ENCODE measurements at regions not wholly inside any gene's neighbourhood (a gene's known extent, or its start where the extent isn't known, plus 50 kb on each side); places are given as distances from the start of the nearest gene placed in this dataset.

GRCh38 chr9:109914280-109915027, 134.5 kb downstream of the PALM2AKAP2 start:
- TF ChIP-seq CTCF (IDR thresholded peaks at IDR 0.05; ENCODE audit: low read depth, low read length), result no peak
- DNase-seq (ENCODE audit: low read depth in 2 of 2), result peak; percentile 76 to 95

GRCh38 chr9:109916316-109916715, 136.3 kb downstream of the PALM2AKAP2 start:
- no peak for TF ChIP-seq CTCF (IDR thresholded peaks at IDR 0.05; ENCODE audit: low read depth, low read length)
- DNase-seq (ENCODE audit: low read depth in 2 of 2), result no peak
- H3K4me3 ChIP-seq (replicated peaks in 1 of 2; ENCODE audit: low read depth in 2 of 2, low read length in 2 of 2), result no peak overlapping the region

More at GRCh38 chr9:109914280-109915027, 134.5 kb downstream of the PALM2AKAP2 start:
- H3K4me3 ChIP-seq (replicated peaks in 1 of 2; ENCODE audit: low read depth in 2 of 2, low read length in 2 of 2), result no peak overlapping the region

GRCh38 chr9:109918339-109919163, 138.6 kb downstream of the PALM2AKAP2 start:
- peak in 1 of 2 donors; percentile 41 for DNase-seq (ENCODE audit: low read depth in 2 of 2)
- no peak for TF ChIP-seq CTCF (IDR thresholded peaks at IDR 0.05; ENCODE audit: low read depth, low read length)
- H3K4me3 ChIP-seq (replicated peaks in 1 of 2; ENCODE audit: low read depth in 2 of 2, low read length in 2 of 2), result no peak overlapping the region

- DNase-seq (ENCODE audit: low read depth in 2 of 2), result no peak
- no peak for TF ChIP-seq CTCF (IDR thresholded peaks at IDR 0.05; ENCODE audit: low read depth, low read length)
- no peak overlapping the region for H3K4me3 ChIP-seq (replicated peaks in 1 of 2; ENCODE audit: low read depth in 2 of 2, low read length in 2 of 2)
These were observed 139.9 kb downstream of the PALM2AKAP2 start for GRCh38 chr9:109919736-109920408.

GRCh38 chr9:109922617-109923470, 142.8 kb downstream of the PALM2AKAP2 start:
- TF ChIP-seq CTCF (IDR thresholded peaks at IDR 0.05; ENCODE audit: low read depth, low read length), result no peak
- DNase-seq (ENCODE audit: low read depth in 2 of 2), result peak in 1 of 2 donors; percentile 32
- no peak overlapping the region for H3K4me3 ChIP-seq (replicated peaks in 1 of 2; ENCODE audit: low read depth in 2 of 2, low read length in 2 of 2)

GRCh38 chr9:109923471-109923760, 143.4 kb downstream of the PALM2AKAP2 start:
- no peak overlapping the region for H3K4me3 ChIP-seq (replicated peaks in 1 of 2; ENCODE audit: low read depth in 2 of 2, low read length in 2 of 2)
- TF ChIP-seq CTCF (IDR thresholded peaks at IDR 0.05; ENCODE audit: low read depth, low read length), result no peak
- peak in 1 of 2 donors; percentile 45 for DNase-seq (ENCODE audit: low read depth in 2 of 2)
